ENCODE measurements at regions not wholly inside any gene's neighbourhood (a gene's known extent, or its start where the extent isn't known, plus 50 kb on each side); places are given as distances from the start of the nearest gene placed in this dataset.

- ATAC-seq = no peak
- Histone ChIP-seq H3K4me1 (no peaks in the 10 kb centered on the region), H3K36me3 (no peaks in the 10 kb centered on the region), H3K27me3 (no peaks in the 10 kb centered on the region), H3K9me3 (no peaks in the 10 kb centered on the region), H3K4me3 (no peak overlapping the region), H3K27ac (no peak overlapping the region)
- no peak for TF ChIP-seq EP300 (IDR thresholded peaks at IDR 0.05)
- no peak for TF ChIP-seq POLR2AphosphoS5 (IDR thresholded peaks at IDR 0.05)
- TF ChIP-seq POLR2A (IDR thresholded peaks at IDR 0.05) = no peak
- no peak for TF ChIP-seq CTCF (IDR thresholded peaks at IDR 0.05)
- 58 to 61% methylated on average over 4 of the region's 4 CpGs for WGBS, 2 donors (ENCODE audit: low coverage in 1 of 2)
These were observed 147.5 kb upstream of the OBI1 start for GRCh38 chr13:78806457-78806856.

GRCh38 chr13:78802912-78803311, 144.0 kb upstream of the OBI1 start:
- no peaks in the 10 kb centered on the region for H3K9me3 ChIP-seq
- no peaks in the 10 kb centered on the region for H3K27me3 ChIP-seq
- no peak for TF ChIP-seq POLR2AphosphoS5 (IDR thresholded peaks at IDR 0.05)
- no peak for TF ChIP-seq EP300 (IDR thresholded peaks at IDR 0.05)
- TF ChIP-seq CTCF (IDR thresholded peaks at IDR 0.05) = no peak
- no peak for TF ChIP-seq POLR2A (IDR thresholded peaks at IDR 0.05)
- H3K36me3 ChIP-seq = no peaks in the 10 kb centered on the region
- H3K4me3 ChIP-seq = no peak overlapping the region
- H3K4me1 ChIP-seq = no peaks in the 10 kb centered on the region
- H3K27ac ChIP-seq = no peak overlapping the region
- ATAC-seq = no peak

- Histone ChIP-seq H3K27ac (no peak overlapping the region), H3K4me3 (no peak overlapping the region), H3K36me3 (no peaks in the 10 kb centered on the region), H3K4me1 (no peaks in the 10 kb centered on the region), H3K9me3 (no peaks in the 10 kb centered on the region), H3K27me3 (peaks cover 8% of the 10 kb centered on the region)
- ATAC-seq = no peak
- WGBS, 2 donors (ENCODE audit: low coverage in 1 of 2) = 10 to 16% methylated on average over 3 to 8 of the region's 8 CpGs
- TF ChIP-seq EP300 (IDR thresholded peaks at IDR 0.05) (no peak), POLR2A (IDR thresholded peaks at IDR 0.05) (no peak), CTCF (IDR thresholded peaks at IDR 0.05) (no peak), POLR2AphosphoS5 (IDR thresholded peaks at IDR 0.05) (no peak)
These were observed 128.2 kb upstream of the OBI1 start for GRCh38 chr13:78787190-78787589.

GRCh38 chr13:78786459-78786858, 127.5 kb upstream of the OBI1 start:
- Histone ChIP-seq H3K36me3 (no peaks in the 10 kb centered on the region), H3K9me3 (no peaks in the 10 kb centered on the region), H3K27me3 (peaks cover 8% of the 10 kb centered on the region), H3K4me1 (no peaks in the 10 kb centered on the region), H3K4me3 (no peak overlapping the region), H3K27ac (no peak overlapping the region)
- TF ChIP-seq CTCF (IDR thresholded peaks at IDR 0.05) = no peak
- TF ChIP-seq EP300 (IDR thresholded peaks at IDR 0.05) = no peak
- no peak for TF ChIP-seq POLR2A (IDR thresholded peaks at IDR 0.05)
- TF ChIP-seq POLR2AphosphoS5 (IDR thresholded peaks at IDR 0.05) = no peak
- no peak for ATAC-seq
- WGBS, 2 donors (ENCODE audit: low coverage in 1 of 2) = 71% methylated on average over 1 of the region's 1 CpG; no CpG with 5 or more reads in 1 of the 2 donors

- H3K9me3 ChIP-seq = no peaks in the 10 kb centered on the region
- no peaks in the 10 kb centered on the region for H3K36me3 ChIP-seq
- H3K4me1 ChIP-seq = no peaks in the 10 kb centered on the region
- no peak overlapping the region for H3K27ac ChIP-seq
- TF ChIP-seq POLR2AphosphoS5 (IDR thresholded peaks at IDR 0.05) (no peak), POLR2A (IDR thresholded peaks at IDR 0.05) (no peak), EP300 (IDR thresholded peaks at IDR 0.05) (no peak), CTCF (IDR thresholded peaks at IDR 0.05) (no peak)
- no peak for ATAC-seq
- 95 to 100% methylated on average over 3 to 4 of the region's 4 CpGs for WGBS, 2 donors (ENCODE audit: low coverage in 1 of 2)
- peaks cover 8% of the 10 kb centered on the region for H3K27me3 ChIP-seq
- no peak overlapping the region for H3K4me3 ChIP-seq
These were observed 126.8 kb upstream of the OBI1 start for GRCh38 chr13:78785764-78786163.

Measured in gastroesophageal sphincter (tissue), 4 donors.